ENCODE measurements at regions not wholly inside any gene's neighbourhood (a gene's known extent, or its start where the extent isn't known, plus 50 kb on each side); places are given as distances from the start of the nearest gene placed in this dataset.

DNA sequence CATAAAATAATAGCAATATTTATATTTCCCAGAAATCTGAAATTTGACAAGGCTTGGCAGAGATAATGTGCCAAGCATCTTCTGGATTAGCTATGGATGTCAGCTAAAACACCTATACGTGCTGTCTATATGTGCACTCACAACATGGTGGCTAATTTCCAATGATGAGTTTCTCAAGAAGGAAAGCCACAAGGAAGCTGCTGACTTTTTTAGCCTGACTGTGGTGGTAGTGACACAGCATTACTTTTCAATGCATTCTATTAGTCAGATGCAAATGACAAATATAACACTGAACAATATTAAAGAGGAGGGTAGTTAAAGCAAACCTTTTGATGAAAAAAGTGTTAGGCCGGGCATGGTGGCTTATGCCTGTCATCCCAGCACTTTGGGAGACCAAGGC lies 101.7 kb upstream of the CCDC54 start:
- Histone ChIP-seq H3K27ac (no peak overlapping the region), H3K36me3 (no peaks in the 10 kb centered on the region), H3K4me3 (no peak overlapping the region), H3K27me3 (no peaks in the 10 kb centered on the region), H3K9ac (ENCODE audit: low read depth in 2 of 2, low read length in 2 of 2) (no peak overlapping the region), H3K4me1 (no peaks in the 10 kb centered on the region), H3K9me3 (no peaks in the 10 kb centered on the region)
- no peak for DNase-seq
- intact Hi-C loops (cut with DNase I), result loop anchor here (10.0 kb wide), 1 partner anchor 269 kb away; no protein-coding TSS in a partner anchor
- TF ChIP-seq, protein P1, sequence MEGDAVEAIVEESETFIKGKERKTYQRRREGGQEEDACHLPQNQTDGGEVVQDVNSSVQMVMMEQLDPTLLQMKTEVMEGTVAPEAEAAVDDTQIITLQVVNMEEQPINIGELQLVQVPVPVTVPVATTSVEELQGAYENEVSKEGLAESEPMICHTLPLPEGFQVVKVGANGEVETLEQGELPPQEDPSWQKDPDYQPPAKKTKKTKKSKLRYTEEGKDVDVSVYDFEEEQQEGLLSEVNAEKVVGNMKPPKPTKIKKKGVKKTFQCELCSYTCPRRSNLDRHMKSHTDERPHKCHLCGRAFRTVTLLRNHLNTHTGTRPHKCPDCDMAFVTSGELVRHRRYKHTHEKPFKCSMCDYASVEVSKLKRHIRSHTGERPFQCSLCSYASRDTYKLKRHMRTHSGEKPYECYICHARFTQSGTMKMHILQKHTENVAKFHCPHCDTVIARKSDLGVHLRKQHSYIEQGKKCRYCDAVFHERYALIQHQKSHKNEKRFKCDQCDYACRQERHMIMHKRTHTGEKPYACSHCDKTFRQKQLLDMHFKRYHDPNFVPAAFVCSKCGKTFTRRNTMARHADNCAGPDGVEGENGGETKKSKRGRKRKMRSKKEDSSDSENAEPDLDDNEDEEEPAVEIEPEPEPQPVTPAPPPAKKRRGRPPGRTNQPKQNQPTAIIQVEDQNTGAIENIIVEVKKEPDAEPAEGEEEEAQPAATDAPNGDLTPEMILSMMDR (IDR thresholded peaks at IDR 0.05), result no peak

DNA sequence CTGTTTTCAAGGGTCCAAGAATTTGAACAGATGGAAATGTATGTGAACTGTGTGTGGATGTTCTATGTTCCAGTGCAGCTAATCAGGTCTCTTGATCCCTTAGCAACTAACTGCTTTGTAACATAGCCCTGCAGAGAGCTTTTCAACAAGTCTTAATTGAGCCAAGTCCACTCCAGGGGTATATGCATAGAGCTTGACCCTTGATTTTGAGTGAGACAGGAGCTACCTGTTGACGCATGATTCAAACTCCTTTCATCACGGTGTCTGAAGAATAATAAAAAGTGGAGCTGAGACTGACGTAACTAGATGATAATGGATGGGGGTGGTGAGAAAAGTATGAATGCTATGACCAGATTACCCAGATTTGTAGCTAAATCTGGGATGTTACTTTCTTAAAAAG lies 93.3 kb upstream of the CCDC54 start:
- H3K9ac ChIP-seq (ENCODE audit: low read depth in 2 of 2, low read length in 2 of 2), result no peak overlapping the region
- no peak overlapping the region for H3K27ac ChIP-seq
- no peaks in the 10 kb centered on the region for H3K4me1 ChIP-seq
- no peak for DNase-seq
- H3K4me3 ChIP-seq, result no peak overlapping the region
- H3K36me3 ChIP-seq, result no peaks in the 10 kb centered on the region
- TF ChIP-seq, protein P1 (IDR thresholded peaks at IDR 0.05), result no peak
- H3K27me3 ChIP-seq, result no peaks in the 10 kb centered on the region
- H3K9me3 ChIP-seq, result no peaks in the 10 kb centered on the region
- intact Hi-C loops (cut with DNase I), result no loop called here

DNA sequence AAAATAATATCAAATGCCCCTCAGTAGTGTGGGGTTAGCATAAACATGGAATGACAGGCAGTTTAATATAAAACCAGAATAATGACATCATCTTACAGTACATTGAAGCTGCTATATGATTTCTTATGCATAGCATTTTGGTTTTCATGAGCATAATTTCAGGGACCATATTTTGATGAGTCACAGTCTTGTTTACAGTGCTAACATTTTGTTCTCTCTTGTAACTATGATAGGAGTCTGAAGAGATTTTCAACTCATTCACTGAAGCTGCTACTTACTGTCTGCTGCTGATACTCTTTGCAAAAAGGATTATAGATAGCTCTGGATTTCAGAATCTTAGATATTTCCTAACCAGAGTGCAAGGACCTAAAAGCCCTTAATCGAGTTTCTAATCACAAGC lies 92.6 kb upstream of the CCDC54 start:
- Histone ChIP-seq H3K4me1 (no peaks in the 10 kb centered on the region), H3K27me3 (no peaks in the 10 kb centered on the region), H3K36me3 (no peaks in the 10 kb centered on the region), H3K9me3 (no peaks in the 10 kb centered on the region), H3K4me3 (no peak overlapping the region), H3K9ac (ENCODE audit: low read depth in 2 of 2, low read length in 2 of 2) (no peak overlapping the region), H3K27ac (no peak overlapping the region)
- no peak for DNase-seq
- intact Hi-C loops (cut with DNase I), result no loop called here
- TF ChIP-seq, protein P1 (IDR thresholded peaks at IDR 0.05), result no peak

DNA sequence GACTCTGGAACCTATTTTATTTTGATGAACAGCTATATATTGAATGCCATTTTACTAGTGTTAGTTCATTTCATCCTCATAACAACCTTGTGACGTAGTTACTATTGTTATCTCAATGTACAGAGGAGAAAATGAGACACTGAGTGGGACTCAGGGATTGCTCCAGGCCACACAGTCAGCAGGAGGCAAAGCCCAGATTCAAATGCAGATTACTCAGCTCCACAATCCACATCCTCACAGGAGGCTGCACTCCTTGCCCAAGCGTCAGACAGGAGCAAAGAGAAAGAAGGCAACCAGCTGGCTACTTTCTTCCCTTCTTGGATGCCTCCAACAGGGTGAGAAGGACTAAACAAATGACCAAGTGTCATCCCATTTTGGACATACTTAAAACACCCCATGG lies 92.0 kb upstream of the CCDC54 start:
- Histone ChIP-seq H3K9ac (ENCODE audit: low read depth in 2 of 2, low read length in 2 of 2) (no peak overlapping the region), H3K4me1 (no peaks in the 10 kb centered on the region), H3K9me3 (no peaks in the 10 kb centered on the region), H3K36me3 (no peaks in the 10 kb centered on the region), H3K27me3 (no peaks in the 10 kb centered on the region), H3K27ac (no peak overlapping the region), H3K4me3 (no peak overlapping the region)
- TF ChIP-seq, protein P1 (IDR thresholded peaks at IDR 0.05), result no peak
- DNase-seq, result no peak
- intact Hi-C loops (cut with DNase I), result no loop called here

DNA sequence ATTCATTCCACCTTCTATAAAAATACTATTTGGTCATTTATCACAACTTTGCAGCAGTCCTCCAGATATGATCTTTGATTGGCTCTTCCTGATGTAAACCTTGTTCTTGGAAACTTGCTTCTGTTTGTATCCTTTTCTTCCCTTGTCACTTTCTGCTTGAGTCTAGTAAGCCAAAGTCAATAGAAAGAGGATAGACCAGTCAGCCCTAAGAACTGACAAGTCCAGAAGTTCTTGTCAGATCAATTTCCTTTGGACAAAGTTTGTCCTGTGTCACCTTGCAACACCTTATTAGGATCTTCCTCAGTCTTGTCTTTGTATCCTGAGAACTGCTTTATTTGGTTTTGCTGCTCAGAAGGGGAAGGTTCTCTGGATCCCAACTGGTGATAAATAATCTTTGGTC lies 87.9 kb upstream of the CCDC54 start:
- Histone ChIP-seq H3K4me1 (no peaks in the 10 kb centered on the region), H3K9ac (ENCODE audit: low read depth in 2 of 2, low read length in 2 of 2) (no peak overlapping the region), H3K27ac (no peak overlapping the region), H3K27me3 (no peaks in the 10 kb centered on the region), H3K9me3 (no peaks in the 10 kb centered on the region), H3K36me3 (no peaks in the 10 kb centered on the region), H3K4me3 (no peak overlapping the region)
- DNase-seq, result no peak
- intact Hi-C loops (cut with DNase I), result no loop called here
- TF ChIP-seq, protein P1 (IDR thresholded peaks at IDR 0.05), result no peak

DNA sequence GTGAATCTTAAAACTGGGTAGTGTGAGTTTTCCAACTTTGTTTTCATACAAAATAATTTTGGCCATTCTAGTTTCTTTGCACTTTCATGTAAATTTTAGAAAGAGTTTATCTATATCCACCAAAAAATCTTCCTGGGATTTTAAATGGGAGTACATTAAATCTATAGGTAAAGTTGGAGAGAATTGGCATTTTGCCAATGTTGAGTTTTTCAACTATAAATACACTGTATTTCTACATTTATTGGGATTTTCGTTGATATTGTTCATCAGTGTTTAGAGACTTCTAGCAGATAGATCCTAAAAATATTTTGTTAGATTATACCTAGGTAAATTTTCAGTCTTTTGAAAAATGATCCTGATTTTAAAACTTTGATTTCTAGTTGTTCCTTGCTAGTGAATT lies 83.1 kb upstream of the CCDC54 start:
- H3K4me1 ChIP-seq, result no peaks in the 10 kb centered on the region
- no peak overlapping the region for H3K27ac ChIP-seq
- H3K9ac ChIP-seq (ENCODE audit: low read depth in 2 of 2, low read length in 2 of 2), result no peak overlapping the region
- TF ChIP-seq, protein P1 (IDR thresholded peaks at IDR 0.05), result no peak
- intact Hi-C loops (cut with DNase I), result no loop called here
- H3K27me3 ChIP-seq, result no peaks in the 10 kb centered on the region
- H3K9me3 ChIP-seq, result no peaks in the 10 kb centered on the region
- no peak for DNase-seq
- H3K36me3 ChIP-seq, result no peaks in the 10 kb centered on the region
- H3K4me3 ChIP-seq, result no peak overlapping the region

Measured in colonic mucosa (tissue), 4 donors.